ENCODE measurements at regions not wholly inside any gene's neighbourhood (a gene's known extent, or its start where the extent isn't known, plus 50 kb on each side); places are given as distances from the start of the nearest gene placed in this dataset.

DNA sequence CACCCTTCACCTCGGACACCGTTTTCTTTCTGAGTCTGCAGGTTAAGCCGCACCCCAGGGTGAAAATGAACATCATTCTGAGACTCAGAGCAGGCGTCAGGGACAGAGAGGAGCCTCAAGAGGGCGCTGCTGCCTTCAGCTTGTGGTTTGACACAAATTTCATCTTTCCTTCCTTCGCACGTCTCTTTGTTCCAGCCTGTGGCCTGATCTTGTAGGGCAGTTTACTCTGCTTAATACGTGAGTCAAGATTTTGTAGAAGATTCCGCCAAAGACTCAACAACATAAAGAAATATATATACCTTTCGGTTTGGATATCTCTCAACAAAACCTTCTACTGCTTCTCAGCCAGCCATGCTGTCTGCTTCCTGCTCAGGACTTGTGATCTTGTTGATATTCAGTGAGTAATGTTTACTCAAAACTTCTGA, 329.3 kb upstream of the OR4E1 start:
- CTCF ChIA-PET, result interaction anchor here (0.7 to 1.1 kb wide), 2 partner anchors 13 to 29 kb away, joined by 3 to 4 read pairs; no protein-coding TSS in a partner anchor
- ATAC-seq (ENCODE audit: low read depth) (no peak), DNase-seq (no peak)
- Histone ChIP-seq H2BK120ac (ENCODE audit: low read depth, low read length) (no peak overlapping the region), H4K5ac (ENCODE audit: low read depth, low read length) (no peak overlapping the region), H3K27ac (ENCODE audit: insufficient read depth, low read length) (no peak overlapping the region), H2AFZ (replicated peaks; ENCODE audit: low read length, poor library complexity) (no peak overlapping the region), H2BK15ac (ENCODE audit: low read depth, low read length) (no peak overlapping the region), H3K56ac (ENCODE audit: extremely low read depth, insufficient read depth, low read length) (no peak overlapping the region), H3K18ac (ENCODE audit: low read depth, low read length) (no peak overlapping the region), H2BK5ac (ENCODE audit: low read depth, low read length, poor library complexity, severe bottlenecking) (no peak overlapping the region), H4K91ac (ENCODE audit: insufficient read depth, low read depth, low read length) (no peak overlapping the region), H3K23ac (ENCODE audit: low read depth, low read length) (no peak overlapping the region), H3K79me1 (ENCODE audit: low read depth in 1 of 2, low read length in 2 of 2) (no peaks in the 10 kb centered on the region), H3K4me3 (ENCODE audit: insufficient read depth, low read depth, low read length) (no peak overlapping the region), H3K14ac (replicated peaks; ENCODE audit: low read depth, low read length) (no peak overlapping the region), H3K36me3 (ENCODE audit: control insufficient read depth, insufficient read depth, low read length) (no peaks in the 10 kb centered on the region), H2BK20ac (ENCODE audit: low read depth, low read length) (no peak overlapping the region), H3K9me1 (ENCODE audit: insufficient read depth, low read length) (no peaks in the 10 kb centered on the region), H3K27me3 (ENCODE audit: control insufficient read depth, insufficient read depth, low read length) (no peaks in the 10 kb centered on the region), H2AK5ac (ENCODE audit: low read depth, low read length) (no peak overlapping the region), H3K4ac (ENCODE audit: low read depth, low read length) (no peak overlapping the region), H4K20me1 (ENCODE audit: insufficient read depth, low read length) (no peaks in the 10 kb centered on the region), H3K9ac (ENCODE audit: low read depth, low read length) (no peak overlapping the region), H3K4me2 (ENCODE audit: low read depth, low read length) (no peak overlapping the region), H3K9me3 (ENCODE audit: control insufficient read depth, insufficient read depth, low read length) (no peaks in the 10 kb centered on the region), H2AK9ac (replicated peaks; ENCODE audit: low read depth, low read length, poor library complexity) (no peak overlapping the region), H3K4me1 (ENCODE audit: control insufficient read depth, insufficient read depth, low read length) (no peaks in the 10 kb centered on the region), H4K8ac (ENCODE audit: low read depth in 2 of 2, low read length in 2 of 2) (no peak overlapping the region)
- BruUV-seq (replicated peaks), result no TSS peak
- TF ChIP-seq NFE2L2 (IDR thresholded peaks at IDR 0.05; ENCODE audit: low read depth, low read length) (no peak), CHD1 (IDR thresholded peaks at IDR 0.05; ENCODE audit: low read depth, low read length) (no peak)
- TF ChIP-seq, protein P1, sequence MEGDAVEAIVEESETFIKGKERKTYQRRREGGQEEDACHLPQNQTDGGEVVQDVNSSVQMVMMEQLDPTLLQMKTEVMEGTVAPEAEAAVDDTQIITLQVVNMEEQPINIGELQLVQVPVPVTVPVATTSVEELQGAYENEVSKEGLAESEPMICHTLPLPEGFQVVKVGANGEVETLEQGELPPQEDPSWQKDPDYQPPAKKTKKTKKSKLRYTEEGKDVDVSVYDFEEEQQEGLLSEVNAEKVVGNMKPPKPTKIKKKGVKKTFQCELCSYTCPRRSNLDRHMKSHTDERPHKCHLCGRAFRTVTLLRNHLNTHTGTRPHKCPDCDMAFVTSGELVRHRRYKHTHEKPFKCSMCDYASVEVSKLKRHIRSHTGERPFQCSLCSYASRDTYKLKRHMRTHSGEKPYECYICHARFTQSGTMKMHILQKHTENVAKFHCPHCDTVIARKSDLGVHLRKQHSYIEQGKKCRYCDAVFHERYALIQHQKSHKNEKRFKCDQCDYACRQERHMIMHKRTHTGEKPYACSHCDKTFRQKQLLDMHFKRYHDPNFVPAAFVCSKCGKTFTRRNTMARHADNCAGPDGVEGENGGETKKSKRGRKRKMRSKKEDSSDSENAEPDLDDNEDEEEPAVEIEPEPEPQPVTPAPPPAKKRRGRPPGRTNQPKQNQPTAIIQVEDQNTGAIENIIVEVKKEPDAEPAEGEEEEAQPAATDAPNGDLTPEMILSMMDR (conservative IDR thresholded peaks at IDR 0.05; ENCODE audit: low read depth, low read length), result 0 out of 2 replicates have a peak, but pooled peaks have one; percentile 7
- dilution Hi-C loops (cut with HindIII; ENCODE audit: low sequenced_read_pairs, unreplicated experiment), result no loop called here
- intact Hi-C loops (cut with micrococcal nuclease), result no loop called here
- POLR2A ChIA-PET (ENCODE audit: unreplicated experiment), result no interaction called here
- WGBS, 2 experiments (ENCODE audit: extremely low coverage in 2 of 2, insufficient read length in 1 of 2), result no CpG with 5 or more reads among the region's 10 CpGs
- in situ Hi-C loops (cut with MboI; ENCODE audit: low sequenced_read_pairs), result no loop called here

Measured in IMR-90 (cell line).